ENCODE measurements at regions not wholly inside any gene's neighbourhood (a gene's known extent, or its start where the extent isn't known, plus 50 kb on each side); places are given as distances from the start of the nearest gene placed in this dataset.

DNA sequence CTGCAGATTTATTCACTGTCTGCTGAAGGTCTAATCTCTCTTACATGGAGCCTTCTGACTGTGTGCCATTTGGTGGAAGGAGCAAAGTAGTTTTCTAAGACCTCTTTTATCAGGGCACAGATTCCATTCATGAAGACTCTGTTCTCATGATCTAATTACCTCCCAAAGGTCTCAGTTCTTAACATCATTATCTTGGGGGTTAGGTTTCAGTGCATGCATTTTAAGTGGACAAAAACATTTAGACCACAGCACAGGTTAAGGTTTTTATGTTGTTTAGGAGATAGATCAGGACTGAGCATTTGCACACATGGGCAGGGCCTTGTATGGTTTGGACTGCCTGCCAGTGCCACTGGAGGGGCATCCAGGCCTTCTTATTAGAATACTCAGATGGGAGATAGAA, 746.1 kb downstream of the C12orf50 start:
- intact Hi-C loops (cut with micrococcal nuclease; ENCODE audit: unreplicated experiment): no loop called here
- DNase-seq: no peak
- CTCF ChIA-PET: no interaction called here
- TF ChIP-seq, protein P1, sequence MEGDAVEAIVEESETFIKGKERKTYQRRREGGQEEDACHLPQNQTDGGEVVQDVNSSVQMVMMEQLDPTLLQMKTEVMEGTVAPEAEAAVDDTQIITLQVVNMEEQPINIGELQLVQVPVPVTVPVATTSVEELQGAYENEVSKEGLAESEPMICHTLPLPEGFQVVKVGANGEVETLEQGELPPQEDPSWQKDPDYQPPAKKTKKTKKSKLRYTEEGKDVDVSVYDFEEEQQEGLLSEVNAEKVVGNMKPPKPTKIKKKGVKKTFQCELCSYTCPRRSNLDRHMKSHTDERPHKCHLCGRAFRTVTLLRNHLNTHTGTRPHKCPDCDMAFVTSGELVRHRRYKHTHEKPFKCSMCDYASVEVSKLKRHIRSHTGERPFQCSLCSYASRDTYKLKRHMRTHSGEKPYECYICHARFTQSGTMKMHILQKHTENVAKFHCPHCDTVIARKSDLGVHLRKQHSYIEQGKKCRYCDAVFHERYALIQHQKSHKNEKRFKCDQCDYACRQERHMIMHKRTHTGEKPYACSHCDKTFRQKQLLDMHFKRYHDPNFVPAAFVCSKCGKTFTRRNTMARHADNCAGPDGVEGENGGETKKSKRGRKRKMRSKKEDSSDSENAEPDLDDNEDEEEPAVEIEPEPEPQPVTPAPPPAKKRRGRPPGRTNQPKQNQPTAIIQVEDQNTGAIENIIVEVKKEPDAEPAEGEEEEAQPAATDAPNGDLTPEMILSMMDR (IDR thresholded peaks at IDR 0.05; ENCODE audit: unreplicated experiment): no peak
- H3K4me3 Mint-ChIP-seq (ENCODE audit: low read depth, unreplicated experiment): no peak overlapping the region
- BruUV-seq (replicated peaks): no TSS peak
- H3K27ac Mint-ChIP-seq (ENCODE audit: unreplicated experiment): no peak overlapping the region
- H3K27me3 Mint-ChIP-seq (ENCODE audit: unreplicated experiment): no peaks in the 10 kb centered on the region
- H3K36me3 Mint-ChIP-seq (ENCODE audit: insufficient read depth, unreplicated experiment): no peaks in the 10 kb centered on the region
- H3K9me3 Mint-ChIP-seq (ENCODE audit: low read depth, unreplicated experiment): peaks cover 6% of the 10 kb centered on the region
- H3K4me1 Mint-ChIP-seq (ENCODE audit: low read depth, unreplicated experiment): no peaks in the 10 kb centered on the region

DNA sequence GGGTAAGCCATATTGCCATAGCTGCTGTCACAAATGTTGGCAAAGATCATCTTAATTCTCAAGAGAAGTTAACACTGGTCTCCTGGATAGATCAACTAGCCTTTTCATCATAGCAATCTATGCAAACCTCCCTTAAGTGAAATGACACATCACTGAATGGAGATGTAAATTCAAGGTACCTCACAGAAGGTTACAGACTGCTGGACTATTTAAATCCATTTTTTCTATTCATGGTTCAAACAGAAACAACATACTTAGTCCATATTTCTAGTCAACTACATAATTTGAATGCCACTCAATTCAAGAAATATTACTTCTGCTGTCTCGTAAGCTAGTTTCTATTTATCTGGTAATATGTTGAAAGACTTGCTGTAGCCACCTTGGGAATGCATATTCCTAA, 748.3 kb downstream of the C12orf50 start:
- no TSS peak for BruUV-seq (replicated peaks)
- H3K4me3 Mint-ChIP-seq (ENCODE audit: low read depth, unreplicated experiment): no peak overlapping the region
- intact Hi-C loops (cut with micrococcal nuclease; ENCODE audit: unreplicated experiment): no loop called here
- H3K27me3 Mint-ChIP-seq (ENCODE audit: unreplicated experiment): no peaks in the 10 kb centered on the region
- TF ChIP-seq, protein P1 (IDR thresholded peaks at IDR 0.05; ENCODE audit: unreplicated experiment): no peak
- DNase-seq: no peak
- H3K9me3 Mint-ChIP-seq (ENCODE audit: low read depth, unreplicated experiment): peaks cover 6% of the 10 kb centered on the region
- CTCF ChIA-PET: interaction anchor here (0.6 kb wide), 1 partner anchor 1149 kb away, joined by 7 read pairs; no protein-coding TSS in a partner anchor
- no peak overlapping the region for H3K27ac Mint-ChIP-seq (ENCODE audit: unreplicated experiment)
- H3K4me1 Mint-ChIP-seq (ENCODE audit: low read depth, unreplicated experiment): no peaks in the 10 kb centered on the region
- H3K36me3 Mint-ChIP-seq (ENCODE audit: insufficient read depth, unreplicated experiment): no peaks in the 10 kb centered on the region

DNA sequence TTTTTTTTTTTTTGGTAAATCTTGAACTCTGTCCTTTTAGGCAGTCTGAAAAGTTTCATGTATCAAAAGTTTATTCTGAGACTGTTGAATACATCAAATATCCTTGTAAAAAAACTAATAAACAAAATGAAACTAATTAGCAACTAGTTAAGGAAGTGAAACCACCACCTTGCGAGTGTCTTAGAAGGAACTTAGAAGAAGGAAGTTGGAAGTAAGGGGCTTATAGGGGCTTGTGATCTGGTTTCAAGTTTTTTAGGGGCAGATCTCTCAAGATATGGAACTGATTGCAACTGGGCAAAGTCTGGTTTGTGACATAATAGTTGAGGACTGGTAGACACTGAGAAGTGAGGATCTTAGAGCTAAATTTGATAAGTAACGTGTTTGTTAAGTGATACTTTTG, 748.8 kb downstream of the C12orf50 start:
- BruUV-seq (replicated peaks): no TSS peak
- intact Hi-C loops (cut with micrococcal nuclease; ENCODE audit: unreplicated experiment): no loop called here
- DNase-seq: no peak
- TF ChIP-seq, protein P1 (IDR thresholded peaks at IDR 0.05; ENCODE audit: unreplicated experiment): no peak
- no peaks in the 10 kb centered on the region for H3K4me1 Mint-ChIP-seq (ENCODE audit: low read depth, unreplicated experiment)
- H3K27me3 Mint-ChIP-seq (ENCODE audit: unreplicated experiment): no peaks in the 10 kb centered on the region
- no peak overlapping the region for H3K4me3 Mint-ChIP-seq (ENCODE audit: low read depth, unreplicated experiment)
- peaks cover 6% of the 10 kb centered on the region for H3K9me3 Mint-ChIP-seq (ENCODE audit: low read depth, unreplicated experiment)
- H3K36me3 Mint-ChIP-seq (ENCODE audit: insufficient read depth, unreplicated experiment): no peaks in the 10 kb centered on the region
- no peak overlapping the region for H3K27ac Mint-ChIP-seq (ENCODE audit: unreplicated experiment)
- CTCF ChIA-PET: no interaction called here

DNA sequence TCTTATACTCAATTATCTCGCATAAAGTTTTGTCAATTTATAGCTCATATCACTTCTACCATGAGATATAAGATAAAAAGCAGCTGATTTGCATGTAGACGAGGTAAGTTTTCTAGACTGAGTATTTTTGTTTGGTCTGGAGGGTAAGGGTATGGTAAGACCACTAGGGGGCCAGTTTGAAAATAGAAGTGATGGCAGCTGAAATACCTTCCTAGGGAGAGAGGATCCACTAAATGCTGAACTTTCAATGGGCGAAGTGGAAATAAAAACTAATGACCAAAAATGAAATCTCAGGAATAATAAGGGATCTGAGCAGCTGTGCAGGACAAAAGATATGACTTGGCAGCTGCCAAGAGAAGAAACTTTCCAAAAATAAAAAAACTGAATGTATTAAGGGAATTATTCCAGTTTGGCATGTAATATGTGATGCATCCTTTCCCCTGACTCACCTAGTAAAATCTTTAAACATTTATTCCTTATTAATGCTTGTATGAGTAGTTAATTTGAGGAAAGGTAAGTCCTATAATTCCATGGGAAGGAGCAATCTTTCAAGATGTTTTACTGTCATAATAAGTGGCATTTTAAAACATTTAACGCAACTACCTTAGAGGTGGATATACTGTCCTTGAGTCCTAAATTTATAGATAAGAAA, 754.5 kb downstream of the C12orf50 start:
- BruUV-seq (replicated peaks): no TSS peak
- intact Hi-C loops (cut with micrococcal nuclease; ENCODE audit: unreplicated experiment): loop anchor here (1.0 to 5.0 kb wide), 3 partner anchors 392 to 678 kb away; no protein-coding TSS in a partner anchor
- H3K36me3 Mint-ChIP-seq (ENCODE audit: insufficient read depth, unreplicated experiment): no peaks in the 10 kb centered on the region
- no peaks in the 10 kb centered on the region for H3K27me3 Mint-ChIP-seq (ENCODE audit: unreplicated experiment)
- CTCF ChIA-PET: no interaction called here
- H3K4me3 Mint-ChIP-seq (ENCODE audit: low read depth, unreplicated experiment): no peak overlapping the region
- H3K4me1 Mint-ChIP-seq (ENCODE audit: low read depth, unreplicated experiment): no peaks in the 10 kb centered on the region
- TF ChIP-seq, protein P1 (IDR thresholded peaks at IDR 0.05; ENCODE audit: unreplicated experiment): peak; percentile 67
- no peak overlapping the region for H3K27ac Mint-ChIP-seq (ENCODE audit: unreplicated experiment)
- H3K9me3 Mint-ChIP-seq (ENCODE audit: low read depth, unreplicated experiment): no peaks in the 10 kb centered on the region
- DNase-seq: peak; percentile 17
